OCI-LY7 (cell line): ENCODE measurements at regions not wholly inside any gene's neighbourhood (a gene's known extent, or its start where the extent isn't known, plus 50 kb on each side); places are given as distances from the start of the nearest gene placed in this dataset.

ENCODE experiments used
- BruUV-seq: library from RNA; stranded (reverse); fragments of 400-500 nt; replicated peaks from 2 replicates; lab custom pipeline; 2021; lab: Mats Ljungman, UMichigan
- CTCF ChIA-PET: fragments of 300-600 bp; sonication (Branson Sonifier 250); formaldehyde crosslinking; loops from one replicate; lab custom pipeline; 2022; ENCODE audit warnings: antibody characterized with exemption; ENCODE audit not compliant: unreplicated experiment; lab: Charles Lee
- POLR2A ChIA-PET: fragments of 300-600 bp; sonication (Branson Sonifier 250); formaldehyde crosslinking; loops from one replicate; lab custom pipeline; 2022; ENCODE audit warnings: antibody characterized with exemption; lab: Charles Lee
- DNase-seq: peaks from one replicate; pipeline ENCODE4 v3.0.0-alpha.2; 2015; ENCODE audit warnings: low spot score
- H2AFZ ChIP-seq: fragments of 200-600 bp; sonication (generic), shearing (Covaris generic); 2 replicates; pipeline ENCODE4 v1.6.1; 2014; ENCODE audit warnings: mild to moderate bottlenecking, antibody characterized with exemption, low read length, moderate library complexity
- H3K27ac ChIP-seq: fragments of 200-600 bp; sonication (generic); 2 replicates; pipeline ENCODE4 v1.5.1; 2014; ENCODE audit warnings: mixed run types, low read depth, mild to moderate bottlenecking, moderate library complexity, low read length, inconsistent platforms; ENCODE audit not compliant: poor library complexity, severe bottlenecking
- H3K36me3 ChIP-seq: fragments of 200-600 bp; sonication (generic); 2 replicates; pipeline ENCODE4 v1.6.1; 2014; ENCODE audit warnings: mild to moderate bottlenecking, antibody characterized with exemption, low read length, moderate library complexity, mixed read lengths; ENCODE audit not compliant: insufficient read depth
- H3K4me1 ChIP-seq: fragments of 200-600 bp; sonication (generic); 2 replicates; pipeline ENCODE4 v1.5.1; 2014; ENCODE audit warnings: mild to moderate bottlenecking, low read length; ENCODE audit not compliant: insufficient read depth, poor library complexity, severe bottlenecking
- H3K4me2 ChIP-seq: fragments of 200-600 bp; sonication (generic); 2 replicates; pipeline ENCODE4 v1.6.1; 2014; ENCODE audit warnings: mild to moderate bottlenecking, low read length
- H3K4me3 ChIP-seq: fragments of 200-600 bp; sonication (generic); 2 replicates; pipeline ENCODE4 v1.5.1; 2014; ENCODE audit warnings: mild to moderate bottlenecking, low read depth, low read length; ENCODE audit not compliant: poor library complexity, severe bottlenecking
- H3K79me2 ChIP-seq: fragments of 200-600 bp; sonication (generic); 2 replicates; pipeline ENCODE4 v1.6.1; 2016; ENCODE audit warnings: low read depth, mild to moderate bottlenecking, low read length, moderate library complexity, mixed read lengths; ENCODE audit not compliant: insufficient read depth
- H3K9me2 ChIP-seq: fragments of 200-600 bp; sonication (generic); 2 replicates; pipeline ENCODE4 v1.6.1; 2016; ENCODE audit warnings: mild to moderate bottlenecking, low read length, mixed read lengths; ENCODE audit not compliant: insufficient read depth
- H3K9me3 ChIP-seq: fragments of 200-600 bp; sonication (generic); 2 replicates; pipeline ENCODE4 v1.6.1; 2014; ENCODE audit warnings: mild to moderate bottlenecking, mixed run types, low read length, mixed read lengths
- H4K20me1 ChIP-seq: fragments of 200-600 bp; sonication (generic); 2 replicates; pipeline ENCODE4 v1.6.1; 2014; ENCODE audit warnings: mild to moderate bottlenecking, antibody characterized with exemption, low read length, moderate library complexity, mixed read lengths; ENCODE audit not compliant: insufficient read depth
- EZH2phosphoT487 ChIP-seq: fragments of 200-600 bp; sonication (generic); IDR thresholded peaks from 2 replicates; pipeline ENCODE4 v1.6.1; 2018; ENCODE audit warnings: low read depth, borderline replicate concordance, mild to moderate bottlenecking, mixed run types, antibody characterized with exemption, low read length, moderate library complexity, mixed read lengths
- intact Hi-C: fragments of 100-400 bp; cut with micrococcal nuclease; formaldehyde crosslinking; loops from one replicate; pipeline ENCODE4 v1.10.0; 2022; ENCODE audit not compliant: unreplicated experiment
- TF ChIP-seq, protein P1 (sequence below): fragments of 200-600 bp; sonication (generic); conservative IDR thresholded peaks from 2 replicates; pipeline ENCODE4 v1.5.1; 2014; ENCODE audit warnings: mild to moderate bottlenecking, antibody characterized with exemption, low read length, moderate library complexity, mixed read lengths

DNA sequence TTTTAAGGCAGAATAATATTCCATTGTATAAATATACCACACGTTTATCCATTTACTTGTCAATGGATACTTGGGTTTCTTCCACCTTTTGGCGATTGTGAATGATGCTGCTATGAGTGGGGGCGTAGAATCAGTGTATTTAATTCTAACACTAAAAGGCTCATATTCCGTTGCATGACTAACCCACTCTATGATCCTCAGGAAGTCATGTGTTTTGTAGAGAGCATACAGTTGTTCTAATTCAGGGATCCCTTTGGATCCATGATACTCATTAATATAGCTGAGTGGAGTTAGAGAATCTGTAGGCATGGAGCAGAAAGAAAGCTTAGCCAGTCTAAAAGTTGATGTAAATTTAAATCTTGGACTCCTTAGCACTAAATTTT is 74.2 kb upstream of the TMEM170B start:
- H2AFZ ChIP-seq, result no peak overlapping the region
- no peaks in the 10 kb centered on the region for H3K9me3 ChIP-seq
- peaks cover 55% of the 10 kb centered on the region for H3K4me1 ChIP-seq
- no peak overlapping the region for H3K27ac ChIP-seq
- H3K79me2 ChIP-seq, result no peaks in the 10 kb centered on the region
- POLR2A ChIA-PET, result interaction anchor here (0.6 kb wide), 2 partner anchors 59 to 166 kb away, joined by 5 to 7 read pairs; no protein-coding TSS in a partner anchor
- no peak overlapping the region for H3K4me2 ChIP-seq
- H3K4me3 ChIP-seq, result no peak overlapping the region
- intact Hi-C loops, result no loop called here
- H4K20me1 ChIP-seq, result no peaks in the 10 kb centered on the region
- no peaks in the 10 kb centered on the region for H3K9me2 ChIP-seq
- no TSS peak for BruUV-seq
- TF ChIP-seq EZH2phosphoT487, result no peak
- TF ChIP-seq, protein P1, sequence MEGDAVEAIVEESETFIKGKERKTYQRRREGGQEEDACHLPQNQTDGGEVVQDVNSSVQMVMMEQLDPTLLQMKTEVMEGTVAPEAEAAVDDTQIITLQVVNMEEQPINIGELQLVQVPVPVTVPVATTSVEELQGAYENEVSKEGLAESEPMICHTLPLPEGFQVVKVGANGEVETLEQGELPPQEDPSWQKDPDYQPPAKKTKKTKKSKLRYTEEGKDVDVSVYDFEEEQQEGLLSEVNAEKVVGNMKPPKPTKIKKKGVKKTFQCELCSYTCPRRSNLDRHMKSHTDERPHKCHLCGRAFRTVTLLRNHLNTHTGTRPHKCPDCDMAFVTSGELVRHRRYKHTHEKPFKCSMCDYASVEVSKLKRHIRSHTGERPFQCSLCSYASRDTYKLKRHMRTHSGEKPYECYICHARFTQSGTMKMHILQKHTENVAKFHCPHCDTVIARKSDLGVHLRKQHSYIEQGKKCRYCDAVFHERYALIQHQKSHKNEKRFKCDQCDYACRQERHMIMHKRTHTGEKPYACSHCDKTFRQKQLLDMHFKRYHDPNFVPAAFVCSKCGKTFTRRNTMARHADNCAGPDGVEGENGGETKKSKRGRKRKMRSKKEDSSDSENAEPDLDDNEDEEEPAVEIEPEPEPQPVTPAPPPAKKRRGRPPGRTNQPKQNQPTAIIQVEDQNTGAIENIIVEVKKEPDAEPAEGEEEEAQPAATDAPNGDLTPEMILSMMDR, result no peak
- no peak for DNase-seq
- no peaks in the 10 kb centered on the region for H3K36me3 ChIP-seq
- CTCF ChIA-PET, result no interaction called here

DNA sequence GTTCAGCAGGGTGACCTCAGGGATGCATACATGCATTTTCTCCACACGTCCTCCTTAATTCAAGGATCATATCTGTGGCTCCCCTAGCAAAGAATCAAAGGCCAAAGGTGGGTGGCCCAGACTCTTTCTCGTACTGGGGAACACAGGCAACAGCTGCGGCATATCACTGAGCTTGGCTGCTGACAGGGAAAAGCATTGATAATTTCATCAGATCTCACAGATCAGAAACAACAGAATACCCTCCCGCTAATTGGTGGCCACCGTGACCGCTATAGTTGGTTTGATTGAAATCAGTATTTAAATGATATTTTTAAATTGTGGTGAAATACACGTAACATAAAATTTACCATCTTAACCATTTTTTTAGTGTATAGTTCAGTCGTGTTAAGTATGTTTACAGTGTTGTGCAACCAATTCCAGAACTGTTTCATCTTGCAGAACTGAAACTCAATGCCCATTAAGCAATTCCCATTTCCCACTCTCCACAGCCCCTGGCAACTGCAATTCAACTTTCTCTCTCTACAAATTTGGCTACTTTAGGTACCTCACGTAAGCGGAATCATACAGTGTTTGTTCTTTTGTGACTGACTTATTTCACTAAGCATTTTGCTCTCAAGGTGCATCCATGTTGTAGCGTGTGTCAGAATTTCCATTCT is 74.7 kb upstream of the TMEM170B start:
- POLR2A ChIA-PET, result no interaction called here
- Histone ChIP-seq H3K4me3 (no peak overlapping the region), H3K4me2 (no peak overlapping the region), H3K27ac (no peak overlapping the region), H4K20me1 (no peaks in the 10 kb centered on the region), H3K36me3 (no peaks in the 10 kb centered on the region), H2AFZ (no peak overlapping the region), H3K9me3 (no peaks in the 10 kb centered on the region), H3K4me1 (peaks cover 58% of the 10 kb centered on the region), H3K79me2 (no peaks in the 10 kb centered on the region), H3K9me2 (no peaks in the 10 kb centered on the region)
- BruUV-seq, result no TSS peak
- intact Hi-C loops, result no loop called here
- TF ChIP-seq, protein P1, result no peak
- TF ChIP-seq EZH2phosphoT487, result no peak
- DNase-seq, result no peak
- CTCF ChIA-PET, result no interaction called here
